ENCODE measurements at regions not wholly inside any gene's neighbourhood (a gene's known extent, or its start where the extent isn't known, plus 50 kb on each side); places are given as distances from the start of the nearest gene placed in this dataset.

GRCh38 chr11:90288212-90288821 is 65.5 kb upstream of the CHORDC1 start:
- Histone ChIP-seq H3K27ac (ENCODE audit: low read depth in 2 of 2, low read length in 1 of 2) (no peak overlapping the region), H3K4me3 (ENCODE audit: low read depth in 2 of 2, low read length in 1 of 2) (peak overlapping the region in 1 of 2 experiments; percentile 28; a peak in 1 of 4 replicates), H3K9ac (no peak overlapping the region), H2AFZ (ENCODE audit: low read depth) (no peak overlapping the region), H3K27me3 (ENCODE audit: insufficient read depth) (no peaks in the 10 kb centered on the region), H3F3A (replicated peaks; ENCODE audit: insufficient read depth) (peaks cover 2% of the 10 kb centered on the region), H3K79me2 (ENCODE audit: insufficient read depth) (no peaks in the 10 kb centered on the region), H3K36me3 (replicated peaks in 1 of 2; ENCODE audit: control insufficient read depth in 1 of 2, insufficient read depth in 2 of 2, low read length in 1 of 2) (no peaks in the 10 kb centered on the region), H3K9me3 (no peaks in the 10 kb centered on the region), H3K4me2 (no peak overlapping the region), H4K20me1 (ENCODE audit: insufficient read depth) (no peaks in the 10 kb centered on the region), H3K4me1 (ENCODE audit: control insufficient read depth in 1 of 2, insufficient read depth in 2 of 2, low read depth in 1 of 2, low read length in 1 of 2) (no peaks in the 10 kb centered on the region), H3K9me2 (no peaks in the 10 kb centered on the region)
- TF ChIP-seq, protein P1, sequence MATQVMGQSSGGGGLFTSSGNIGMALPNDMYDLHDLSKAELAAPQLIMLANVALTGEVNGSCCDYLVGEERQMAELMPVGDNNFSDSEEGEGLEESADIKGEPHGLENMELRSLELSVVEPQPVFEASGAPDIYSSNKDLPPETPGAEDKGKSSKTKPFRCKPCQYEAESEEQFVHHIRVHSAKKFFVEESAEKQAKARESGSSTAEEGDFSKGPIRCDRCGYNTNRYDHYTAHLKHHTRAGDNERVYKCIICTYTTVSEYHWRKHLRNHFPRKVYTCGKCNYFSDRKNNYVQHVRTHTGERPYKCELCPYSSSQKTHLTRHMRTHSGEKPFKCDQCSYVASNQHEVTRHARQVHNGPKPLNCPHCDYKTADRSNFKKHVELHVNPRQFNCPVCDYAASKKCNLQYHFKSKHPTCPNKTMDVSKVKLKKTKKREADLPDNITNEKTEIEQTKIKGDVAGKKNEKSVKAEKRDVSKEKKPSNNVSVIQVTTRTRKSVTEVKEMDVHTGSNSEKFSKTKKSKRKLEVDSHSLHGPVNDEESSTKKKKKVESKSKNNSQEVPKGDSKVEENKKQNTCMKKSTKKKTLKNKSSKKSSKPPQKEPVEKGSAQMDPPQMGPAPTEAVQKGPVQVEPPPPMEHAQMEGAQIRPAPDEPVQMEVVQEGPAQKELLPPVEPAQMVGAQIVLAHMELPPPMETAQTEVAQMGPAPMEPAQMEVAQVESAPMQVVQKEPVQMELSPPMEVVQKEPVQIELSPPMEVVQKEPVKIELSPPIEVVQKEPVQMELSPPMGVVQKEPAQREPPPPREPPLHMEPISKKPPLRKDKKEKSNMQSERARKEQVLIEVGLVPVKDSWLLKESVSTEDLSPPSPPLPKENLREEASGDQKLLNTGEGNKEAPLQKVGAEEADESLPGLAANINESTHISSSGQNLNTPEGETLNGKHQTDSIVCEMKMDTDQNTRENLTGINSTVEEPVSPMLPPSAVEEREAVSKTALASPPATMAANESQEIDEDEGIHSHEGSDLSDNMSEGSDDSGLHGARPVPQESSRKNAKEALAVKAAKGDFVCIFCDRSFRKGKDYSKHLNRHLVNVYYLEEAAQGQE (IDR thresholded peaks at IDR 0.05; ENCODE audit: low read depth, low read length), result no peak
- TF ChIP-seq CTCF (IDR thresholded peaks at IDR 0.05) (peak; percentile 73), RAD21 (IDR thresholded peaks at IDR 0.05; ENCODE audit: low read length) (peak; percentile 80), SMC3 (IDR thresholded peaks at IDR 0.05; ENCODE audit: low read depth, low read length) (peak; percentile 40; the same call in 1 of the 2 replicates)
- CTCF ChIA-PET, result interaction anchor here (0.6 to 2.8 kb wide), 15 partner anchors 8 to 1650 kb away, joined by 3 to 20 read pairs (median 6); no protein-coding TSS in a partner anchor
- WGBS (ENCODE audit: low lambda C conversion rate), result 30% methylated on average over 3 of the region's 3 CpGs
- peak; percentile 47 for DNase-seq
- POLR2A ChIA-PET, result no interaction called here

GRCh38 chr11:90286640-90287039 is 63.8 kb upstream of the CHORDC1 start:
- POLR2A ChIA-PET, result no interaction called here
- Histone ChIP-seq H3K36me3 (replicated peaks in 1 of 2; ENCODE audit: control insufficient read depth in 1 of 2, insufficient read depth in 2 of 2, low read length in 1 of 2) (no peaks in the 10 kb centered on the region), H3K9ac (no peak overlapping the region), H3K79me2 (ENCODE audit: insufficient read depth) (no peaks in the 10 kb centered on the region), H3K27ac (ENCODE audit: low read depth in 2 of 2, low read length in 1 of 2) (no peak overlapping the region), H4K20me1 (ENCODE audit: insufficient read depth) (no peaks in the 10 kb centered on the region), H3K4me2 (no peak overlapping the region), H3F3A (replicated peaks; ENCODE audit: insufficient read depth) (peaks cover 2% of the 10 kb centered on the region), H3K9me2 (no peaks in the 10 kb centered on the region), H3K4me1 (ENCODE audit: control insufficient read depth in 1 of 2, insufficient read depth in 2 of 2, low read depth in 1 of 2, low read length in 1 of 2) (no peaks in the 10 kb centered on the region), H3K27me3 (ENCODE audit: insufficient read depth) (no peaks in the 10 kb centered on the region), H2AFZ (ENCODE audit: low read depth) (no peak overlapping the region), H3K9me3 (no peaks in the 10 kb centered on the region), H3K4me3 (ENCODE audit: low read depth in 2 of 2, low read length in 1 of 2) (no peak overlapping the region)
- CTCF ChIA-PET, result no interaction called here
- 26% methylated on average over 2 of the region's 2 CpGs for WGBS (ENCODE audit: low lambda C conversion rate)
- no peak for DNase-seq
- TF ChIP-seq ELF1 (IDR thresholded peaks at IDR 0.05) (no peak), GABPA (IDR thresholded peaks at IDR 0.05; ENCODE audit: low read depth) (no peak), CTCF (IDR thresholded peaks at IDR 0.05) (no peak), TCF12 (IDR thresholded peaks at IDR 0.05) (no peak), TAF1 (IDR thresholded peaks at IDR 0.05; ENCODE audit: borderline replicate concordance, low read depth, low read length) (no peak), FOXM1 (IDR thresholded peaks at IDR 0.05; ENCODE audit: low read depth) (no peak), GATA2 (CRISPR knock-in tag; IDR thresholded peaks at IDR 0.05) (no peak), TEAD4 (IDR thresholded peaks at IDR 0.05; ENCODE audit: borderline replicate concordance, insufficient read depth) (no peak), RXRA (IDR thresholded peaks at IDR 0.05; ENCODE audit: borderline replicate concordance, low read depth) (no peak), RCOR1 (IDR thresholded peaks at IDR 0.05; ENCODE audit: low read length) (no peak)
- TF ChIP-seq, protein P1 (IDR thresholded peaks at IDR 0.05; ENCODE audit: low read depth, low read length), result no peak
- TF ChIP-seq, protein P2, sequence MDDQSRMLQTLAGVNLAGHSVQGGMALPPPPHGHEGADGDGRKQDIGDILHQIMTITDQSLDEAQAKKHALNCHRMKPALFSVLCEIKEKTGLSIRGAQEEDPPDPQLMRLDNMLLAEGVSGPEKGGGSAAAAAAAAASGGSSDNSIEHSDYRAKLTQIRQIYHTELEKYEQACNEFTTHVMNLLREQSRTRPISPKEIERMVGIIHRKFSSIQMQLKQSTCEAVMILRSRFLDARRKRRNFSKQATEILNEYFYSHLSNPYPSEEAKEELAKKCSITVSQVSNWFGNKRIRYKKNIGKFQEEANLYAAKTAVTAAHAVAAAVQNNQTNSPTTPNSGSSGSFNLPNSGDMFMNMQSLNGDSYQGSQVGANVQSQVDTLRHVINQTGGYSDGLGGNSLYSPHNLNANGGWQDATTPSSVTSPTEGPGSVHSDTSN (IDR thresholded peaks at IDR 0.05), result no peak

Data from SK-N-SH (cell line).